22Rv1 (cell line): ENCODE measurements at regions not wholly inside any gene's neighbourhood (a gene's known extent, or its start where the extent isn't known, plus 50 kb on each side); places are given as distances from the start of the nearest gene placed in this dataset.

Source experiments
- CTCF ChIP-seq: fragments of 450-650 bp; IDR thresholded peaks from 2 replicates; pipeline ENCODE4 v1.5.1; 2017; ENCODE audit warnings: mild to moderate bottlenecking
- ZFX ChIP-seq: fragments of 450-650 bp; IDR thresholded peaks from 2 replicates; pipeline ENCODE4 v1.6.1; 2017; ENCODE audit warnings: antibody characterized with exemption, borderline replicate concordance

- TF ChIP-seq CTCF: no peak
- TF ChIP-seq ZFX: no peak
Observed at GRCh38 chr2:144136297-144137010, 383.5 kb downstream of the ZEB2 start.
